ENCODE measurements at regions not wholly inside any gene's neighbourhood (a gene's known extent, or its start where the extent isn't known, plus 50 kb on each side); places are given as distances from the start of the nearest gene placed in this dataset.

GRCh38 chr12:5176036-5176435 lies 132.4 kb downstream of the KCNA5 start:
- dilution Hi-C loops (cut with MboI; ENCODE audit: extremely low pct_ligation_motif_present, low sequenced_read_pairs), result no loop called here

GRCh38 chr12:5177096-5177495 lies 133.4 kb downstream of the KCNA5 start:
- BruUV-seq (replicated peaks), result no TSS peak
- dilution Hi-C loops (cut with MboI; ENCODE audit: extremely low pct_ligation_motif_present, low sequenced_read_pairs) (no loop called here), intact Hi-C loops (cut with micrococcal nuclease) (no loop called here)
- Histone ChIP-seq H3K9me1 (replicated peaks; ENCODE audit: control insufficient read depth, extremely low read depth, insufficient read depth, low read length) (no peaks in the 10 kb centered on the region), H3K27me3 (ENCODE audit: control insufficient read depth in 2 of 2, insufficient read depth in 2 of 2, low read length in 2 of 2) (peaks cover 0 to 2% of the 10 kb centered on the region in 2 experiments), H4K20me1 (replicated peaks; ENCODE audit: control insufficient read depth, extremely low read depth, insufficient read depth, low read length) (no peaks in the 10 kb centered on the region), H3K79me2 (ENCODE audit: control insufficient read depth, insufficient read depth, low read length) (no peaks in the 10 kb centered on the region), H3K4me2 (ENCODE audit: insufficient read depth, low read length) (no peak overlapping the region), H3K9ac (replicated peaks; ENCODE audit: extremely low read depth, insufficient read depth, low read length) (no peak overlapping the region), H3K27ac (ENCODE audit: insufficient read depth, low read depth, low read length) (no peak overlapping the region), H3K9me3 (replicated peaks; ENCODE audit: control insufficient read depth, insufficient read depth, low read length) (no peaks in the 10 kb centered on the region), H3K36me3 (ENCODE audit: control insufficient read depth in 2 of 2, extremely low read depth in 1 of 2, insufficient read depth in 2 of 2, low read length in 2 of 2) (no peaks in the 10 kb centered on the region), H2AFZ (ENCODE audit: low read depth, low read length) (no peak overlapping the region), H3K4me3 (replicated peaks in 1 of 3; ENCODE audit: insufficient read depth in 1 of 3, low read depth in 1 of 3, low read length in 3 of 3) (no peak overlapping the region), H3K4me1 (ENCODE audit: control insufficient read depth, extremely low read depth, insufficient read depth, low read length) (no peaks in the 10 kb centered on the region)
- POLR2A ChIA-PET, result no interaction called here
- DNase-seq (ENCODE audit: low read depth, low spot score) (no peak), FAIRE-seq (no peak)
- CTCF ChIA-PET, result no interaction called here
- no peak for TF ChIP-seq EZH2 (IDR thresholded peaks at IDR 0.05; ENCODE audit: borderline replicate concordance, low read depth, low read length, severe bottlenecking)
- no peak for TF ChIP-seq JUN (IDR thresholded peaks at IDR 0.05; ENCODE audit: borderline replicate concordance, insufficient read depth, insufficient read length, low read depth)
- no peak for TF ChIP-seq MYC (IDR thresholded peaks at IDR 0.05; ENCODE audit: low read depth, low read length)
- TF ChIP-seq POLR2AphosphoS5 (IDR thresholded peaks at IDR 0.05; ENCODE audit: insufficient read depth, low read depth, low read length), result no peak
- TF ChIP-seq FOS (IDR thresholded peaks at IDR 0.05; ENCODE audit: borderline replicate concordance, insufficient read depth, low read length), result no peak

More at GRCh38 chr12:5176036-5176435, 132.4 kb downstream of the KCNA5 start:
- FAIRE-seq (no peak), DNase-seq (ENCODE audit: low read depth, low spot score) (no peak)
- POLR2A ChIA-PET, result no interaction called here
- Histone ChIP-seq H3K9me3 (replicated peaks; ENCODE audit: control insufficient read depth, insufficient read depth, low read length) (no peaks in the 10 kb centered on the region), H3K36me3 (ENCODE audit: control insufficient read depth in 2 of 2, extremely low read depth in 1 of 2, insufficient read depth in 2 of 2, low read length in 2 of 2) (no peaks in the 10 kb centered on the region), H4K20me1 (replicated peaks; ENCODE audit: control insufficient read depth, extremely low read depth, insufficient read depth, low read length) (no peaks in the 10 kb centered on the region), H3K27me3 (ENCODE audit: control insufficient read depth in 2 of 2, insufficient read depth in 2 of 2, low read length in 2 of 2) (peaks cover 0 to 2% of the 10 kb centered on the region in 2 experiments), H3K79me2 (ENCODE audit: control insufficient read depth, insufficient read depth, low read length) (no peaks in the 10 kb centered on the region), H3K27ac (ENCODE audit: insufficient read depth, low read depth, low read length) (no peak overlapping the region), H3K9me1 (replicated peaks; ENCODE audit: control insufficient read depth, extremely low read depth, insufficient read depth, low read length) (no peaks in the 10 kb centered on the region), H3K9ac (replicated peaks; ENCODE audit: extremely low read depth, insufficient read depth, low read length) (no peak overlapping the region), H3K4me1 (ENCODE audit: control insufficient read depth, extremely low read depth, insufficient read depth, low read length) (no peaks in the 10 kb centered on the region), H3K4me2 (ENCODE audit: insufficient read depth, low read length) (no peak overlapping the region), H2AFZ (ENCODE audit: low read depth, low read length) (no peak overlapping the region), H3K4me3 (replicated peaks in 1 of 3; ENCODE audit: insufficient read depth in 1 of 3, low read depth in 1 of 3, low read length in 3 of 3) (no peak overlapping the region)
- CTCF ChIA-PET, result no interaction called here
- intact Hi-C loops (cut with micrococcal nuclease), result no loop called here
- BruUV-seq (replicated peaks), result no TSS peak
- TF ChIP-seq GATA2 (IDR thresholded peaks at IDR 0.05; ENCODE audit: insufficient read depth, insufficient read length, low read depth, low read length) (no peak), FOS (IDR thresholded peaks at IDR 0.05; ENCODE audit: borderline replicate concordance, insufficient read depth, low read length) (no peak), JUN (IDR thresholded peaks at IDR 0.05; ENCODE audit: borderline replicate concordance, insufficient read depth, insufficient read length, low read depth) (no peak), POLR2A (IDR thresholded peaks at IDR 0.05; ENCODE audit: low read depth, low read length) (no peak), EZH2 (IDR thresholded peaks at IDR 0.05; ENCODE audit: borderline replicate concordance, low read depth, low read length, severe bottlenecking) (no peak), MYC (IDR thresholded peaks at IDR 0.05; ENCODE audit: low read depth, low read length) (no peak)
- TF ChIP-seq, protein P1, sequence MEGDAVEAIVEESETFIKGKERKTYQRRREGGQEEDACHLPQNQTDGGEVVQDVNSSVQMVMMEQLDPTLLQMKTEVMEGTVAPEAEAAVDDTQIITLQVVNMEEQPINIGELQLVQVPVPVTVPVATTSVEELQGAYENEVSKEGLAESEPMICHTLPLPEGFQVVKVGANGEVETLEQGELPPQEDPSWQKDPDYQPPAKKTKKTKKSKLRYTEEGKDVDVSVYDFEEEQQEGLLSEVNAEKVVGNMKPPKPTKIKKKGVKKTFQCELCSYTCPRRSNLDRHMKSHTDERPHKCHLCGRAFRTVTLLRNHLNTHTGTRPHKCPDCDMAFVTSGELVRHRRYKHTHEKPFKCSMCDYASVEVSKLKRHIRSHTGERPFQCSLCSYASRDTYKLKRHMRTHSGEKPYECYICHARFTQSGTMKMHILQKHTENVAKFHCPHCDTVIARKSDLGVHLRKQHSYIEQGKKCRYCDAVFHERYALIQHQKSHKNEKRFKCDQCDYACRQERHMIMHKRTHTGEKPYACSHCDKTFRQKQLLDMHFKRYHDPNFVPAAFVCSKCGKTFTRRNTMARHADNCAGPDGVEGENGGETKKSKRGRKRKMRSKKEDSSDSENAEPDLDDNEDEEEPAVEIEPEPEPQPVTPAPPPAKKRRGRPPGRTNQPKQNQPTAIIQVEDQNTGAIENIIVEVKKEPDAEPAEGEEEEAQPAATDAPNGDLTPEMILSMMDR (IDR thresholded peaks at IDR 0.05; ENCODE audit: extremely low read depth in 1 of 2, insufficient read depth in 1 of 2, low read depth in 1 of 2, low read length in 2 of 2), result no peak

Data from endothelial cell of umbilical vein (primary cell).